GM12865 (cell line): ENCODE measurements at regions not wholly inside any gene's neighbourhood (a gene's known extent, or its start where the extent isn't known, plus 50 kb on each side); places are given as distances from the start of the nearest gene placed in this dataset.

Experiments used
- DNase-seq: peaks from one replicate; pipeline ENCODE4 v3.0.0; 2010; ENCODE audit warnings: low read depth
- H3K4me3 ChIP-seq: 2 replicates; pipeline ENCODE4 v1.5.1; 2011; ENCODE audit warnings: mild to moderate bottlenecking, low read depth, low read length, control low read depth
- TF ChIP-seq, protein P1 (sequence below): IDR thresholded peaks from 2 replicates; pipeline ENCODE4 v1.5.1; 2011; ENCODE audit warnings: low read length, control low read depth, low read depth, inconsistent platforms; ENCODE audit not compliant: insufficient read depth; ENCODE audit errors: missing control alignments

DNA sequence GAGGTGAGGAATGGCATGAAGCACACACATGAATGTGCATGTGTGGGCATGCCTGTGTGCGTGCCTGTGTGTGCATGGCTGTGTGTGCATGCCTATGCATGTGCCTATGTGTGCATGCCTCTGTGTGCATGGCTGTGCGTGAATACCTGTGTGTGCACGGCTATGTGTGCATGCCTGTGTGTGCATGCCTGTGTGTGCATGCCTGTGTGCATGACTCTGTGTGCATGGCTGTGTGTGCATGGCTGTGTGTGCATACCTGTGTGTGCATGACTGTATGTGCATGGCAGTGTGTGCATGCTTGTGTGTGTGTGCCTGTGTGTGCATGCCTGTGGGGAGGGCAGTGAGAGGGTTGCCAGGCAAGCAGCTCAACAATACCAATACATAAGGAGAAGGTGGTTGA is 276.5 kb upstream of the ERCC4 start:
- no peak for DNase-seq
- TF ChIP-seq, protein P1, sequence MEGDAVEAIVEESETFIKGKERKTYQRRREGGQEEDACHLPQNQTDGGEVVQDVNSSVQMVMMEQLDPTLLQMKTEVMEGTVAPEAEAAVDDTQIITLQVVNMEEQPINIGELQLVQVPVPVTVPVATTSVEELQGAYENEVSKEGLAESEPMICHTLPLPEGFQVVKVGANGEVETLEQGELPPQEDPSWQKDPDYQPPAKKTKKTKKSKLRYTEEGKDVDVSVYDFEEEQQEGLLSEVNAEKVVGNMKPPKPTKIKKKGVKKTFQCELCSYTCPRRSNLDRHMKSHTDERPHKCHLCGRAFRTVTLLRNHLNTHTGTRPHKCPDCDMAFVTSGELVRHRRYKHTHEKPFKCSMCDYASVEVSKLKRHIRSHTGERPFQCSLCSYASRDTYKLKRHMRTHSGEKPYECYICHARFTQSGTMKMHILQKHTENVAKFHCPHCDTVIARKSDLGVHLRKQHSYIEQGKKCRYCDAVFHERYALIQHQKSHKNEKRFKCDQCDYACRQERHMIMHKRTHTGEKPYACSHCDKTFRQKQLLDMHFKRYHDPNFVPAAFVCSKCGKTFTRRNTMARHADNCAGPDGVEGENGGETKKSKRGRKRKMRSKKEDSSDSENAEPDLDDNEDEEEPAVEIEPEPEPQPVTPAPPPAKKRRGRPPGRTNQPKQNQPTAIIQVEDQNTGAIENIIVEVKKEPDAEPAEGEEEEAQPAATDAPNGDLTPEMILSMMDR, result no peak
- no peak overlapping the region for H3K4me3 ChIP-seq

DNA sequence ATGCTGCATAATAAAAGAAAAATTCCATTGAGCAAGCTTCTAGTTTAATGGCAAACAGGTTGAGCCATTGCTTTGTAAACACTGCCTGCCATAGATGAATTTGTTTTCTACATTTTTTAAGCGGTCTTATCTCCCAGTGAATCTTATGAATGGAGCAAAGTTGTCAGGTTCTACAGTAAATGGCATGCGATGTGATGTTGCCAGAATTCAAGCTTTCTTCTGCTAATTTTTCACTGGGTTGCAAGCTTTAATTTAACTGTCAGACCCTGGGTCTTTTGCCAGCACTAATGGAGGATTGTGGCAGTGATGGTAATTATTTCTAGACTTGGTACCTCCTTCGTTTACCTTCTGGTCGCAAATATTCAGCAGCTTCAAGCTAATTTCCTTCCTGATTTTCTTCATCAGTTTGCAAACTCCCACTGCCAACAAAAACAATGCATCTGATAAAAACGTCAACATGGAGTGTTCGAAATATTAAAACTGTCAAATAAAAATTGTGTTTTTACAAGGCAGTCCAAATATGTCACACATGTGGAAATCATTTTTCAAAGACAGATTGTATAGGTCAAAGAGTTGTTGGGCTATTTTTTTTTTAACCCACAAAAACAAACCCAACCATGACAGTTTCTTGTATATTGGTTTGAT is 274.2 kb upstream of the ERCC4 start:
- no peak for DNase-seq
- H3K4me3 ChIP-seq, result no peak overlapping the region
- TF ChIP-seq, protein P1, result no peak

DNA sequence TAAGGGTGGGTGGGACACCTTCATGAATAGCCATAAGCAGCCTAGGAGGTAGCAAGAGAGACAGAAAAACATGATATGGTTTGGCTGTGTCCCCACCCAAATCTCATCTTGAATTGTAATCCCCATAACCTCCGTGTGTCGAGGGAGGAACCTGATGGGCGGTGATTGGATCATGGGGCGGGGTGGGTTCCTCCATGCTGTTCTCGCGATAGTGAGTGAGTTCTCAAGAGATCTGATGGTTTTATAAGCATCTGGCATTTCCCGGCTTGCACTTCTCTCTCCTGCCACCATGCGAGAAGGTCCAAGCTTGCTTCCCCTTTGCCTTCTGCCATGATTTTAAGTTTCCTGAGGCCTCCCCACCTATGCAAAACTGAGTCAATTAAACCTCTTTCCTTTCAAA is 259.1 kb upstream of the ERCC4 start:
- TF ChIP-seq, protein P1, result no peak
- DNase-seq, result no peak
- no peak overlapping the region for H3K4me3 ChIP-seq

DNA sequence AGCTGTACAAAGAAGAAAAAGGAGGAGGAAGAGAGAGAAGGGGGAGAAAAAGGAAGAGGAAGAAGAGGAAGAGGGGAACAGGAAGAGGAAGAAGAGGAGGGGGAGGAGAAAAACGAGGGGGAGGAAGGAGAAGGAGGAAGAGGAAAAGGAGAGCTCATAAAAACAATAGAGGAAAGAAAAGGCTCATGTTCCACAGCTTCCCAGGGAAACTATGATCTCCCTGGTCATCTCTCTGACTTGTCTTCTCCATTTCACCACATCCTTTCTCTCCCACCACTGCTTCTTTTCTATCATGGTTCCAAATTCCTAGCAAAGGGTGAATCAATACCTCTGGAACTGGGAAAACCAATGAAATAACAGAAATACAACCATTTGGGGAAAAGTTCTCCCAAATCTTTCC is 254.1 kb upstream of the ERCC4 start:
- TF ChIP-seq, protein P1, result no peak
- H3K4me3 ChIP-seq, result no peak overlapping the region
- DNase-seq, result no peak

DNA sequence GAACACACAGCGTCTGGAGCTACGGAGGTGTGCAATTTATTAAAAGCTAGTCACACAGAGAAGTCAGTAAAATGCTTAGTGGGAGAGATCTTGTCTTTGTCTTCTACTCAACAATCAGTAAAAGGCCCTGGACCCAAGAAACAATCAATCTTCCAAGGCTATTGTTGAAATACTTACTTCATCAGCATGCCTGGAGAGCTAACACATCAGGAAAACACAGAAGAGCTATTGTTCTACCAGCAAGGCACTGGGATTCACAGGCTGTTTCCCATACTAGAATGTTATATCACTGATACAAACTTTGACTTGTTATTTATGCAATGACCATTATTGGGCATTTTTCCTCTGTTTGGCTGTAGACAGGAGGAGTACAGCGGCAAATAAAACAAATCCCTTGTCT is 247.8 kb upstream of the ERCC4 start:
- TF ChIP-seq, protein P1, result no peak
- no peak for DNase-seq
- H3K4me3 ChIP-seq, result no peak overlapping the region

DNA sequence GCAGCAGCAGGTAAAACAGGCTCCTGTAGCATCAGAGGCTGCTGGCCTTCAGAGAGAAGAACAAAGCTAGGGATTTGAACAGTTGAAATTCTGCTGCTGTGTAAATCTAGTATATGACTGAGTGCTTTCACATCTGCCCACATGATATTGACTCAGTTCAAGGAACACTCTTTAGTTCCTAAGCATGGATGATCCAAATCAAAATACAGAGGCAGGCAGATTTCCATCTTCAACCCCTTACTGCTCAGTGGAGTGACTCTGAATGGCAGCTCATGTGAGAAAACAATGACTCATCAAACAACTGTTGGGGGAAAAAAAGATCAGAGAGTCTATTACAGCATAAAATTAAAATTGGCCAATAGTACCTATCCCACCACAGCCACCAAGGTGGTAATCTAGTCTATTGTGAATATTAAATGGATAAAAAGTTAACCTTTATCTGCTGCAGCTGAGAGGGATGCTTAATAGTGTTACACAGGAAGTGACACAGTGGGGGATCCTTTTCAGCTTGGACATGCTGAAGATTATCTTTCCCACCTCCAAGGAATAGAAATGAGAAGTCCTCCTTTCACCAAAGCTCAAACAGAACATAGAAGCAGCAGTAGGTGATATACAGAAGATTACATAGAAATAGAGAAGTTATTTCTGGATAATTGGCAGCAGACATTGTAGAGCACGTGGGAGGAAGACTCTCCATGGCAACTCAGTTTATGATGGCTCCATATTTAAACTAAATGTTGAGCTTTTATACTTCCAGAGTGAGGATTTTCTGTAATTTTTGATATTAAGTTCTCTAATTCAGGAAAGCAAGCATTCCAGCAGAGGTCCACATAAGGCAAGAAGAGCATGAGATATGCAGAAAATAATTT is 239.7 kb upstream of the ERCC4 start:
- TF ChIP-seq, protein P1, result no peak
- H3K4me3 ChIP-seq, result no peak overlapping the region
- DNase-seq, result no peak
